HCT116 (cell line): ENCODE measurements at regions not wholly inside any gene's neighbourhood (a gene's known extent, or its start where the extent isn't known, plus 50 kb on each side); places are given as distances from the start of the nearest gene placed in this dataset.

Experiments used
- ATAC-seq: fragments of 200-7000 bp; cut with Tn5 transposase; 2 replicates; pipeline ENCODE4 v1.9.1; 2020; ENCODE audit warnings: mild to moderate bottlenecking, moderate library complexity
- BruUV-seq: library from RNA; stranded (reverse); fragments of 400-500 nt; replicated peaks from 2 replicates; lab custom pipeline; 2021; lab: Mats Ljungman, UMichigan
- CTCF ChIA-PET: fragments of 300-600 bp; sonication (Branson Sonifier 250); formaldehyde crosslinking; loops from one replicate; lab custom pipeline; 2021; ENCODE audit warnings: antibody characterized with exemption; lab: Charles Lee
- POLR2A ChIA-PET: fragments of 300-600, 350-600 bp; sonication (Branson Sonifier 250); formaldehyde crosslinking; loops from one replicate; lab custom pipeline; 2021; ENCODE audit warnings: antibody characterized with exemption; lab: Charles Lee
- RAD21 ChIA-PET, 2 experiments: fragments of 300-600 bp; sonication (Branson Sonifier 250); formaldehyde crosslinking; loops; one replicate each; lab custom pipeline; 2023; ENCODE audit warnings: low total read pairs in 2 of 2; ENCODE audit not compliant: uncharacterized antibody in 2 of 2, unreplicated experiment in 2 of 2, low non-redundant PET in 1 of 2; lab: Charles Lee
- DNase-seq: peaks from one replicate; pipeline ENCODE4 v3.0.0-alpha.2; 2010; ENCODE audit warnings: low read depth, low spot score
- H2AFZ ChIP-seq: fragments of 200-600 bp; shearing (Covaris generic), sonication (generic); 2 replicates; pipeline ENCODE4 v1.6.1; 2017; ENCODE audit warnings: low read depth, mixed run types, mixed read lengths, antibody characterized with exemption, low read length; ENCODE audit not compliant: poor library complexity, severe bottlenecking
- H3K27ac ChIP-seq: 2 replicates; pipeline ENCODE4 v1.5.1; 2012; ENCODE audit warnings: low read depth, low read length
- H3K27me3 ChIP-seq: fragments of 200-600 bp; sonication (generic); 2 replicates; pipeline ENCODE4 v1.6.1; 2016; ENCODE audit warnings: mixed run types, low read length, mixed read lengths; ENCODE audit not compliant: insufficient read depth
- H3K36me3 ChIP-seq, 2 experiments: fragments of 200-500 bp in 1 of 2; fragments of 200-600 bp in 1 of 2; sonication (Bioruptor generic) in 1 of 2; sonication (generic) in 1 of 2; 2 replicates each; pipeline versions ENCODE4 v1.5.1 to v1.6.1; 2014 to 2016; ENCODE audit warnings: low read length in 2 of 2, inconsistent platforms in 1 of 2, mixed read lengths in 1 of 2, mixed run types in 1 of 2; ENCODE audit not compliant: insufficient read depth in 2 of 2, control insufficient read depth in 1 of 2
- H3K4me1 ChIP-seq, 2 experiments: fragments of 200-600 bp in 1 of 2; sonication (generic) in 1 of 2; 2 replicates each; pipeline versions ENCODE4 v1.5.1 to v1.6.1; 2012 to 2017; ENCODE audit warnings: low read length in 2 of 2, inconsistent platforms in 1 of 2, mild to moderate bottlenecking in 1 of 2, mixed read lengths in 1 of 2, mixed run types in 1 of 2, moderate library complexity in 1 of 2; ENCODE audit not compliant: insufficient read depth in 2 of 2, control insufficient read depth in 1 of 2
- H3K4me2 ChIP-seq: fragments of 200-600 bp; sonication (generic); 2 replicates; pipeline ENCODE4 v1.6.1; 2017; ENCODE audit warnings: mixed run types, low read length, mixed read lengths
- H3K4me3 ChIP-seq, 2 experiments: fragments of 200-600 bp in 1 of 2; sonication (generic) in 1 of 2; replicated peaks in 1 of 2; 2 replicates each; pipeline ENCODE4 v1.5.1; 2011 to 2016; ENCODE audit warnings: low read length in 2 of 2, control low read depth in 1 of 2, low read depth in 1 of 2, mild to moderate bottlenecking in 1 of 2, mixed read lengths in 1 of 2, mixed run types in 1 of 2
- H3K79me2 ChIP-seq: fragments of 200-600 bp; sonication (generic); 2 replicates; pipeline ENCODE4 v1.6.1; 2017; ENCODE audit warnings: mild to moderate bottlenecking, mixed run types, low read length, moderate library complexity, mixed read lengths; ENCODE audit not compliant: insufficient read depth
- H3K9ac ChIP-seq: fragments of 200-600 bp; sonication (generic); 2 replicates; pipeline ENCODE4 v1.6.1; 2016; ENCODE audit warnings: low read length, mixed read lengths
- H3K9me2 ChIP-seq: fragments of 200-600 bp; sonication (generic), shearing (Covaris generic); 2 replicates; pipeline ENCODE4 v1.6.1; 2017; ENCODE audit warnings: mixed run types, mild to moderate bottlenecking, moderate library complexity; ENCODE audit not compliant: insufficient read depth
- H3K9me3 ChIP-seq, 2 experiments: fragments of 200-500 bp in 1 of 2; fragments of 200-600 bp in 1 of 2; sonication (Bioruptor generic) in 1 of 2; sonication (generic) in 1 of 2; 2 replicates each; pipeline ENCODE4 v1.6.1; 2014 to 2017; ENCODE audit warnings: low read length in 2 of 2, mixed read lengths in 2 of 2, inconsistent platforms in 1 of 2, low read depth in 1 of 2, mild to moderate bottlenecking in 1 of 2, mixed run types in 1 of 2, moderate library complexity in 1 of 2; ENCODE audit not compliant: control insufficient read depth in 1 of 2, insufficient read depth in 1 of 2
- H4K20me1 ChIP-seq: fragments of 200-600 bp; sonication (generic), shearing (Covaris generic); 2 replicates; pipeline ENCODE4 v1.6.1; 2017; ENCODE audit warnings: mixed run types, mild to moderate bottlenecking, moderate library complexity; ENCODE audit not compliant: insufficient read depth
- CBX3 ChIP-seq: IDR thresholded peaks from 2 replicates; pipeline ENCODE4 v1.6.1; 2012; ENCODE audit warnings: low read depth
- EGR1 ChIP-seq: IDR thresholded peaks from 2 replicates; pipeline ENCODE4 v1.6.1; 2012; ENCODE audit warnings: low read depth
- ELF1 ChIP-seq: IDR thresholded peaks from 2 replicates; pipeline ENCODE4 v1.6.1; 2012; ENCODE audit warnings: low read depth, borderline replicate concordance
- JUND ChIP-seq: IDR thresholded peaks from 2 replicates; pipeline ENCODE4 v1.6.1; 2012
- POLR2A ChIP-seq: IDR thresholded peaks from 2 replicates; pipeline ENCODE4 v1.7.0; 2011; ENCODE audit warnings: borderline replicate concordance; ENCODE audit not compliant: insufficient read depth, insufficient read length; ENCODE audit errors: extremely low read depth
- POLR2AphosphoS5 ChIP-seq: IDR thresholded peaks from 2 replicates; pipeline ENCODE4 v1.6.1; 2011; ENCODE audit warnings: mild to moderate bottlenecking, low read depth, low read length, moderate library complexity
- intact Hi-C: fragments of 100-400 bp; cut with micrococcal nuclease; formaldehyde crosslinking; loops from 2 replicates; pipeline ENCODE4 v1.10.0; 2022
- TF ChIP-seq, protein P1 (sequence below): IDR thresholded peaks from 2 replicates; pipeline ENCODE4 v1.6.1; 2012; ENCODE audit warnings: low read depth
- TF ChIP-seq, protein P2 (sequence below), 3 experiments: fragments of 200-600 bp in 1 of 3; sonication (generic) in 1 of 3; IDR thresholded peaks in 2 of 3; conservative IDR thresholded peaks in 1 of 3; 2 replicates each; pipeline ENCODE4 v1.5.1; 2012 to 2017; ENCODE audit warnings: low read depth in 2 of 3, low read length in 2 of 3, antibody characterized with exemption in 1 of 3, borderline replicate concordance in 1 of 3, control low read depth in 1 of 3, mild to moderate bottlenecking in 1 of 3, mixed read lengths in 1 of 3, mixed run types in 1 of 3, moderate library complexity in 1 of 3; ENCODE audit not compliant: insufficient read depth in 1 of 3
- TF ChIP-seq, protein P3 (sequence below): IDR thresholded peaks from 2 replicates; pipeline ENCODE4 v1.6.1; 2012

DNA sequence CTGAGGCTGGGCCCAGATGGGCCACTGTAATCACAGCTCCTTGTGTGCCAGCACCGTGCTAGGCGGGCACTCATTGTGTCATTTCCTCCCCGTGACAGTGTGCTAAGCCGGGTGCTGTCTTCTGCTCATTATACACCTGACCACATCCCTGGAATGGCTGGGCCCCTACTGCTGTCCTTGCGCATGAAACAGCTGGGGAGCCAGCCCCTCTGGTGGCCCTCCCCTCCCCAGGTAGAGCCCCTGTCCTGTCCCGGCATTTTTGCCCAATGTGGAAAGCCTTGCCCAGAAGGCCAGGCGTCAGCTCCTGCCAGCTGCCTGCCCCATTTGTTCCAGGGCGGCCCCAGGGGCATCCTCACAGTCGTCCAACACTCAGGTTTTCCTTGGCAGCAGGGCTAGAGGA, 107.4 kb upstream of the CASZ1 start (continued):
- TF ChIP-seq, protein P1, sequence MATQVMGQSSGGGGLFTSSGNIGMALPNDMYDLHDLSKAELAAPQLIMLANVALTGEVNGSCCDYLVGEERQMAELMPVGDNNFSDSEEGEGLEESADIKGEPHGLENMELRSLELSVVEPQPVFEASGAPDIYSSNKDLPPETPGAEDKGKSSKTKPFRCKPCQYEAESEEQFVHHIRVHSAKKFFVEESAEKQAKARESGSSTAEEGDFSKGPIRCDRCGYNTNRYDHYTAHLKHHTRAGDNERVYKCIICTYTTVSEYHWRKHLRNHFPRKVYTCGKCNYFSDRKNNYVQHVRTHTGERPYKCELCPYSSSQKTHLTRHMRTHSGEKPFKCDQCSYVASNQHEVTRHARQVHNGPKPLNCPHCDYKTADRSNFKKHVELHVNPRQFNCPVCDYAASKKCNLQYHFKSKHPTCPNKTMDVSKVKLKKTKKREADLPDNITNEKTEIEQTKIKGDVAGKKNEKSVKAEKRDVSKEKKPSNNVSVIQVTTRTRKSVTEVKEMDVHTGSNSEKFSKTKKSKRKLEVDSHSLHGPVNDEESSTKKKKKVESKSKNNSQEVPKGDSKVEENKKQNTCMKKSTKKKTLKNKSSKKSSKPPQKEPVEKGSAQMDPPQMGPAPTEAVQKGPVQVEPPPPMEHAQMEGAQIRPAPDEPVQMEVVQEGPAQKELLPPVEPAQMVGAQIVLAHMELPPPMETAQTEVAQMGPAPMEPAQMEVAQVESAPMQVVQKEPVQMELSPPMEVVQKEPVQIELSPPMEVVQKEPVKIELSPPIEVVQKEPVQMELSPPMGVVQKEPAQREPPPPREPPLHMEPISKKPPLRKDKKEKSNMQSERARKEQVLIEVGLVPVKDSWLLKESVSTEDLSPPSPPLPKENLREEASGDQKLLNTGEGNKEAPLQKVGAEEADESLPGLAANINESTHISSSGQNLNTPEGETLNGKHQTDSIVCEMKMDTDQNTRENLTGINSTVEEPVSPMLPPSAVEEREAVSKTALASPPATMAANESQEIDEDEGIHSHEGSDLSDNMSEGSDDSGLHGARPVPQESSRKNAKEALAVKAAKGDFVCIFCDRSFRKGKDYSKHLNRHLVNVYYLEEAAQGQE, result no peak

DNA sequence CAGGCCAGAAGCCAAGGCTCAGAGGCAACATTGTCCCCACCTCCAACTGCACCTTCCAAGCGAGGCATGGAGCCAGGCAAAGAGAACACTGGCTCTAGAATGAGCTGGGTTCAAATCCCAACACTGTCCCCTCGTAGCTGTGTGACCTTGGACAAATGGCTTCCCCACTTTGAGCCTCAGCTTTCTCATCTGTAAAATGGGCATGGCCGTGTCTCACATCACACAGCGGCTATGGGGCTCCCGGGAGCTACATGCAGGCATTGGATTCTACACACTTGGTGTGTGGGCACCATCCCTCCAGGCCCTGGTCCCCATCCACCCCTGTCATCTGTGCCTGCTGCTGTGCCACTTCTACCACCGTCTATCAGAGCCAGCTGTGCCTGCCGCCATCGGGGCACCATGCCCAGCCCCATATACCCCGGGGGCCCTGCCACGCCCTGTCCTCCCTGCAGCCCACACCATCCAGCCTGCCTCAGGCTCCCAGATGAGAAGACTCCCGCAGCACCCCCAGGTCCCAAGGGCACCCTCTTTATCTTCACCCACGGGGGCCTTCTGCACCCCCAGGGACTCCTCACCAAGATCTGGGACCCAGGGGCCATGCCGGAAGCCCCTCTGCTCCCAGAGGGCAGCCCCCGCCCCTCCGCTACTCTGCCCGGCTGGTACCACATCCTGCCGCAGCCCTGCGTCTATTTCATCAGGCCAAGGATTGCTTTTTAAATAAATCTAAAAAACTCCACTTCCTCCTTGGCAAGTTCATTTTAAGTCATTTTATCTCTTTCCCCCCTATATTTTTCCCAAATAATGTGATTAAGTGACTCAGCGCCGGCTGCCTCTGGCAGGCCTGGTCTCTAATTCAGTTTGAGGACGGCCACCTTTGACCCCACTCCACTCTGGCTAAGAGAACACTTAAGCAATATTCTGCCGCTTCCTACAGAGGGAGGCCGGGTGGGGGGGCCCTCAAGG, 107.8 kb upstream of the TARDBP start:
- H2AFZ ChIP-seq, result no peak overlapping the region
- TF ChIP-seq ELF1, result no peak
- TF ChIP-seq EGR1, result no peak
- TF ChIP-seq, protein P2, sequence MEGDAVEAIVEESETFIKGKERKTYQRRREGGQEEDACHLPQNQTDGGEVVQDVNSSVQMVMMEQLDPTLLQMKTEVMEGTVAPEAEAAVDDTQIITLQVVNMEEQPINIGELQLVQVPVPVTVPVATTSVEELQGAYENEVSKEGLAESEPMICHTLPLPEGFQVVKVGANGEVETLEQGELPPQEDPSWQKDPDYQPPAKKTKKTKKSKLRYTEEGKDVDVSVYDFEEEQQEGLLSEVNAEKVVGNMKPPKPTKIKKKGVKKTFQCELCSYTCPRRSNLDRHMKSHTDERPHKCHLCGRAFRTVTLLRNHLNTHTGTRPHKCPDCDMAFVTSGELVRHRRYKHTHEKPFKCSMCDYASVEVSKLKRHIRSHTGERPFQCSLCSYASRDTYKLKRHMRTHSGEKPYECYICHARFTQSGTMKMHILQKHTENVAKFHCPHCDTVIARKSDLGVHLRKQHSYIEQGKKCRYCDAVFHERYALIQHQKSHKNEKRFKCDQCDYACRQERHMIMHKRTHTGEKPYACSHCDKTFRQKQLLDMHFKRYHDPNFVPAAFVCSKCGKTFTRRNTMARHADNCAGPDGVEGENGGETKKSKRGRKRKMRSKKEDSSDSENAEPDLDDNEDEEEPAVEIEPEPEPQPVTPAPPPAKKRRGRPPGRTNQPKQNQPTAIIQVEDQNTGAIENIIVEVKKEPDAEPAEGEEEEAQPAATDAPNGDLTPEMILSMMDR (IDR thresholded peaks at IDR 0.05 in 2 of 3, conservative IDR thresholded peaks at IDR 0.05 in 1 of 3; ENCODE audit: borderline replicate concordance in 1 of 3, insufficient read depth in 1 of 3, low read depth in 2 of 3, low read length in 2 of 3), result no peak
- TF ChIP-seq, protein P3, sequence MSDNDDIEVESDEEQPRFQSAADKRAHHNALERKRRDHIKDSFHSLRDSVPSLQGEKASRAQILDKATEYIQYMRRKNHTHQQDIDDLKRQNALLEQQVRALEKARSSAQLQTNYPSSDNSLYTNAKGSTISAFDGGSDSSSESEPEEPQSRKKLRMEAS, result no peak
- TF ChIP-seq CBX3, result no peak
- TF ChIP-seq POLR2AphosphoS5, result no peak
- no peak for TF ChIP-seq JUND
- TF ChIP-seq POLR2A, result no peak
- no peaks in the 10 kb centered on the region for H3K9me2 ChIP-seq
- no peaks in the 10 kb centered on the region for H3K9me3 ChIP-seq
- BruUV-seq, result no TSS peak
- DNase-seq, result no peak
- no peaks in the 10 kb centered on the region for H3K27me3 ChIP-seq
- no peaks in the 10 kb centered on the region for H4K20me1 ChIP-seq
- no peaks in the 10 kb centered on the region for H3K79me2 ChIP-seq
- no peak overlapping the region for H3K4me3 ChIP-seq
- POLR2A ChIA-PET, result no interaction called here
- no peak for ATAC-seq
- CTCF ChIA-PET, result no interaction called here
- no peak overlapping the region for H3K9ac ChIP-seq
- RAD21 ChIA-PET, result no interaction called here
- no peak overlapping the region for H3K27ac ChIP-seq
- peaks cover 21 to 24% of the 10 kb centered on the region in 2 experiments; a peak in 3 of 4 replicates for H3K4me1 ChIP-seq
- H3K4me2 ChIP-seq, result no peak overlapping the region
- intact Hi-C loops, result no loop called here
- no peaks in the 10 kb centered on the region for H3K36me3 ChIP-seq
